ENCODE measurements at regions not wholly inside any gene's neighbourhood (a gene's known extent, or its start where the extent isn't known, plus 50 kb on each side); places are given as distances from the start of the nearest gene placed in this dataset.

DNA sequence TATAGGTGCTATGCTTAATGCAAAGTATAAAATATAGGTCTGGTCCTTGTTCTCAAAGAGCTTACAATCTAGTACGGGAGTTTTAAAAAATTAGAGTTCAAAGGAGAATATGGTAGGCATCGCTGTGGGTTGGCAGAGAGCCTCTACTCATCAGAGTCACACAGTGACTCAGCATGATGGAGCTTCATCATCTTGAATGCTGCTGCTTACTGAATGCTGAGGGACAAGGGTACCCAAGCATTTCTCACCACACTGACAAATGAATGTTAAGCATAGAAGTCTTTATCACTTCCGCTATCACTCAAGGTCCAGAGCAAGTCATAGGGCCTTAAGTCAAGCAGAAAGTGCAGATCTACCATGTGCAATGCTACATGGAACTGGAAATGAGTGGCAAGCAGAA, 268.6 kb upstream of the IGFBP7 start:
- TF ChIP-seq, protein P1, sequence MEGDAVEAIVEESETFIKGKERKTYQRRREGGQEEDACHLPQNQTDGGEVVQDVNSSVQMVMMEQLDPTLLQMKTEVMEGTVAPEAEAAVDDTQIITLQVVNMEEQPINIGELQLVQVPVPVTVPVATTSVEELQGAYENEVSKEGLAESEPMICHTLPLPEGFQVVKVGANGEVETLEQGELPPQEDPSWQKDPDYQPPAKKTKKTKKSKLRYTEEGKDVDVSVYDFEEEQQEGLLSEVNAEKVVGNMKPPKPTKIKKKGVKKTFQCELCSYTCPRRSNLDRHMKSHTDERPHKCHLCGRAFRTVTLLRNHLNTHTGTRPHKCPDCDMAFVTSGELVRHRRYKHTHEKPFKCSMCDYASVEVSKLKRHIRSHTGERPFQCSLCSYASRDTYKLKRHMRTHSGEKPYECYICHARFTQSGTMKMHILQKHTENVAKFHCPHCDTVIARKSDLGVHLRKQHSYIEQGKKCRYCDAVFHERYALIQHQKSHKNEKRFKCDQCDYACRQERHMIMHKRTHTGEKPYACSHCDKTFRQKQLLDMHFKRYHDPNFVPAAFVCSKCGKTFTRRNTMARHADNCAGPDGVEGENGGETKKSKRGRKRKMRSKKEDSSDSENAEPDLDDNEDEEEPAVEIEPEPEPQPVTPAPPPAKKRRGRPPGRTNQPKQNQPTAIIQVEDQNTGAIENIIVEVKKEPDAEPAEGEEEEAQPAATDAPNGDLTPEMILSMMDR (IDR thresholded peaks at IDR 0.05), result no peak
- TF ChIP-seq POLR2A (IDR thresholded peaks at IDR 0.05), result no peak
